Mesendoderm (in vitro differentiated cells): ENCODE measurements at regions not wholly inside any gene's neighbourhood (a gene's known extent, or its start where the extent isn't known, plus 50 kb on each side); places are given as distances from the start of the nearest gene placed in this dataset.

ENCODE experiments used
- DNase-seq: peaks from one replicate; pipeline ENCODE4 v3.0.0; 2013
- H2AK5ac ChIP-seq: 2 replicates; pipeline ENCODE4 v1.6.1; 2013; ENCODE audit warnings: low read length, inconsistent platforms
- H2BK120ac ChIP-seq: 2 replicates; pipeline ENCODE4 v1.6.1; 2013; ENCODE audit warnings: low read depth, mild to moderate bottlenecking, low read length, moderate library complexity, mixed read lengths
- H2BK15ac ChIP-seq: replicated peaks from 2 replicates; pipeline ENCODE4 v1.6.1; 2013; ENCODE audit warnings: low read depth, mild to moderate bottlenecking, moderate library complexity
- H2BK5ac ChIP-seq: 2 replicates; pipeline ENCODE4 v1.6.1; 2013; ENCODE audit warnings: low read length, inconsistent platforms
- H3K18ac ChIP-seq: 2 replicates; pipeline ENCODE4 v1.6.1; 2013; ENCODE audit warnings: mild to moderate bottlenecking, low read length, mixed read lengths
- H3K23ac ChIP-seq: one replicate; pipeline ENCODE4 v1.6.1; 2013; ENCODE audit warnings: low read length
- H3K27ac ChIP-seq: 2 replicates; pipeline ENCODE4 v1.5.1; 2013; ENCODE audit warnings: low read depth, mild to moderate bottlenecking, inconsistent platforms, low read length, moderate library complexity
- H3K27me3 ChIP-seq: 2 replicates; pipeline ENCODE4 v1.6.1; 2013; ENCODE audit warnings: low read length, control low read depth, mild to moderate bottlenecking, inconsistent platforms; ENCODE audit not compliant: insufficient read depth, poor library complexity
- H3K36me3 ChIP-seq: 2 replicates; pipeline ENCODE4 v1.6.1; 2013; ENCODE audit warnings: low read length, inconsistent platforms; ENCODE audit not compliant: control insufficient read depth, insufficient read depth
- H3K4ac ChIP-seq: one replicate; pipeline ENCODE4 v1.6.1; 2013; ENCODE audit warnings: low read depth, mild to moderate bottlenecking, low read length, moderate library complexity
- H3K4me1 ChIP-seq: 2 replicates; pipeline ENCODE4 v1.6.1; 2013; ENCODE audit warnings: low read depth, low read length, inconsistent platforms; ENCODE audit not compliant: control insufficient read depth
- H3K4me2 ChIP-seq: 2 replicates; pipeline ENCODE4 v1.6.1; 2013; ENCODE audit warnings: low read length
- H3K4me3 ChIP-seq: 2 replicates; pipeline ENCODE4 v1.5.1; 2013; ENCODE audit warnings: mild to moderate bottlenecking, low read length
- H3K56ac ChIP-seq: one replicate; pipeline ENCODE4 v1.6.1; 2013; ENCODE audit warnings: low read length
- H3K79me1 ChIP-seq: 2 replicates; pipeline ENCODE4 v1.6.1; 2013; ENCODE audit warnings: low read length, inconsistent platforms
- H3K79me2 ChIP-seq: 2 replicates; pipeline ENCODE4 v1.6.1; 2013; ENCODE audit warnings: mild to moderate bottlenecking, low read length; ENCODE audit not compliant: control insufficient read depth, insufficient read depth
- H3K9ac ChIP-seq: 2 replicates; pipeline ENCODE4 v1.6.1; 2013; ENCODE audit warnings: low read length, inconsistent platforms
- H4K5ac ChIP-seq: one replicate; pipeline ENCODE4 v1.6.1; 2013; ENCODE audit warnings: low read length
- H4K8ac ChIP-seq: one replicate; pipeline ENCODE4 v1.6.1; 2013; ENCODE audit warnings: low read depth, mild to moderate bottlenecking, control low read depth, low read length, moderate library complexity
- WGBS: extraction: QIAGEN DNeasy Blood & Tissue Kit; methylation state at CpG from one replicate; pipeline ENCODE4 v1.1.7; 2013; ENCODE audit warnings: low lambda C conversion rate, missing lambda C conversion rate; ENCODE audit not compliant: insufficient coverage; ENCODE audit errors: extremely low coverage; 5-methylcytosine and 5-hydroxymethylcytosine counted together

DNA sequence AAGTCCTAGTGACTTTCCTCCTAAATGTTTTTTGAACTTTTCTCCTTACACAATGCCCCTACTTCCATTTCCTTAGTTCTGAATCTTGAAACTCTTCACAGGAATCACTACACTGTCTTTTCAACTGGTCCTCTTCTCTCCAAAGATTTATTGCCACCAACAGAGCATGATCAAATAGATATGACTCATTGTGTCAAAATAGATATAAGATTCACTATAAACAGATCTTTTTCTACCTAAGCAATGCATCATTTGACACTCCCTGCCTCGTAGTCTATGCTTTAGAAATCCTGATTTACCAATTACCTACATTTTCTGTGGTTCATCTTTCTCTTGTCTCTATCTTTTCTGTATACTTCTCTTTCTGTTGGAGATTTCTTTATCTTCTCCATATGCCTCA lies 789.6 kb upstream of the SLIT2 start:
- H2BK5ac ChIP-seq, result no peak overlapping the region
- no peak overlapping the region for H3K18ac ChIP-seq
- H3K4me1 ChIP-seq, result no peaks in the 10 kb centered on the region
- no peak overlapping the region for H2BK120ac ChIP-seq
- no peak overlapping the region for H4K5ac ChIP-seq
- H3K79me2 ChIP-seq, result no peaks in the 10 kb centered on the region
- H3K56ac ChIP-seq, result no peak overlapping the region
- H3K27me3 ChIP-seq, result no peaks in the 10 kb centered on the region
- H3K79me1 ChIP-seq, result no peaks in the 10 kb centered on the region
- H3K4me3 ChIP-seq, result no peak overlapping the region
- H3K4ac ChIP-seq, result no peak overlapping the region
- no peak overlapping the region for H2AK5ac ChIP-seq
- no peaks in the 10 kb centered on the region for H3K36me3 ChIP-seq
- no peak for DNase-seq
- H2BK15ac ChIP-seq, result no peak overlapping the region
- no peak overlapping the region for H3K4me2 ChIP-seq
- no peak overlapping the region for H4K8ac ChIP-seq
- no CpG with 5 or more reads among the region's 1 CpG for WGBS
- H3K27ac ChIP-seq, result no peak overlapping the region
- no peak overlapping the region for H3K9ac ChIP-seq
- no peak overlapping the region for H3K23ac ChIP-seq

DNA sequence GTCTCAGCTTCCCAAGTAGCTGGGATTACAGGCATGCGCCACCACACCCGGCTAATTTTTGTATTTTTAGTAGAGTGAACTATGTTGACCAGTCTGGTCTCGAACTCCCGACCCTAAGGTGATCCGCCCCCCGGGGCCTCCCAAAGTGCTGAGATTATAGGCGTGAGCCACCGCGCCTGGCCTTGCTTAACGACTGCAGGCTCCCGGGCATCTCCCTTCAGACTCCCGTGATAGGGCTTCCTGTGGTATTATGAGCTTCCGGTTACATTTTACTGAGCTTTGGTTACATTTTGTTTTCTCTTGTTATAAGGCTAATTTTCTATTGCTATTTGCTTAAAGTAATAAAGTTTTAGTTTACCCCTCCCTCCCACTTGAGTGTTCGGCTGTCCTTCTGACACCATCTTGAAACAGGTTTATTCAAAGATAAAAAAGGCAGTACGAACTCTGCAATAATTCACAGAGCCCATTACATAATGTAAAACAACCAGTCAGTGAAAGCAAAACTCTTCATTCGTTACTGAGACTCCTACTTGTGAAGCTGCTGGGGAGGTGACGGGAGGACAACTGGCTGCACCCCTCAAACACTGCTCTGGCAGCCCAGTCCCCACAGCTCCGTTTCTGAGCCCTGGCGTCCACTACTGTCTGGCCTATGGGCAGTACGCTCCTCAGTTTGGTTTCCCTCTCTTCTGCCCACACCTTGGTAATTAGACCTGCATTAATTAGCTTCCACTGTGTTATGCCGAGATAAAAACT lies 795.7 kb upstream of the SLIT2 start:
- H4K8ac ChIP-seq, result no peak overlapping the region
- H3K56ac ChIP-seq, result no peak overlapping the region
- H3K27me3 ChIP-seq, result no peaks in the 10 kb centered on the region
- H3K79me1 ChIP-seq, result no peaks in the 10 kb centered on the region
- DNase-seq, result no peak
- H3K79me2 ChIP-seq, result no peaks in the 10 kb centered on the region
- H2AK5ac ChIP-seq, result no peak overlapping the region
- H3K4me2 ChIP-seq, result no peak overlapping the region
- no peak overlapping the region for H3K4ac ChIP-seq
- no peak overlapping the region for H2BK120ac ChIP-seq
- no peak overlapping the region for H3K4me3 ChIP-seq
- no peak overlapping the region for H2BK15ac ChIP-seq
- WGBS, result no CpG with 5 or more reads among the region's 21 CpGs
- no peak overlapping the region for H4K5ac ChIP-seq
- H3K23ac ChIP-seq, result no peak overlapping the region
- no peaks in the 10 kb centered on the region for H3K36me3 ChIP-seq
- H2BK5ac ChIP-seq, result no peak overlapping the region
- no peaks in the 10 kb centered on the region for H3K4me1 ChIP-seq
- H3K9ac ChIP-seq, result no peak overlapping the region
- H3K18ac ChIP-seq, result no peak overlapping the region
- no peak overlapping the region for H3K27ac ChIP-seq

DNA sequence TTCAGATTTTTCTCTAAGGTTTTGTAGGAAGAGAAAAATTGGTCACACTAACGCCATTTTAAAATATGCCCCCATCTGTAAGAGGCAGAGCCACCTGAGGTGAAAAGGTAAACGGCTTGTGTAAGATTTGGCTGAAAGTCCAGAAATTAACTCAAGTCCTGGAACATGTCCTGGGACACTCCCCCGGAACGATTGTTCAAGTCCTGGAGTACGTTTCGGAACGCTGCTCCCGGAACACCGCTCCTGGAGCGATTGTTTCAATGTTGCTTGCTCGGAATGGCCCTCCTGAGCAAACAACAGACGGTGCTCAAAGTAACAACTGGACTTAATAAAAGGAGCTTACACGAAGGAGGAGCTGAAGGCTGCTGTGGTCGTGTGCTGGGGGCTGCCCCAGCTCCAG lies 796.5 kb upstream of the SLIT2 start:
- Histone ChIP-seq H3K27me3 (no peaks in the 10 kb centered on the region), H2BK120ac (no peak overlapping the region), H3K23ac (no peak overlapping the region), H3K4me3 (no peak overlapping the region), H2BK5ac (no peak overlapping the region), H3K9ac (no peak overlapping the region), H4K5ac (no peak overlapping the region), H3K36me3 (no peaks in the 10 kb centered on the region), H3K4me1 (no peaks in the 10 kb centered on the region), H3K18ac (no peak overlapping the region), H3K79me2 (no peaks in the 10 kb centered on the region), H2BK15ac (no peak overlapping the region), H3K4me2 (no peak overlapping the region), H3K27ac (no peak overlapping the region), H3K4ac (no peak overlapping the region), H2AK5ac (no peak overlapping the region), H3K56ac (no peak overlapping the region), H4K8ac (no peak overlapping the region), H3K79me1 (no peaks in the 10 kb centered on the region)
- no peak for DNase-seq
- no CpG with 5 or more reads among the region's 14 CpGs for WGBS

DNA sequence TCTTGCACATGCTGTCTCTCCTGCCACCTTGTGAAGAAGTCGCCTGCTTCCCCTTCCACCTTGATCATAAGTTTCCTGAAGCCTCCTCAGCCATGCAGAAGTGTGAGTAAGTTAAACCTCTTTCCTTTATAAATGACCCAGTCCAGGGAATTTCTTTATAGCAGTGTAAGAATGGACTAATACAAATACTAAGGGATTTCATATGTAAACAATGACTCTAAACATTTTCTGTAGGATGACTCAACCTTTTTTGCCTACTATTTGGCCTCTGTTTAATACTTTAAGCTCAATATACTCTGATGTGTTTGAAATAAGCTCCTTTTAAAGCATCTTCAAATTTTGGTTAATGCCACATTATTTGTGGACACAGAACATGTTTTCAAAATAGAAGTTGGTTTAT lies 813.5 kb upstream of the SLIT2 start:
- H4K5ac ChIP-seq, result no peak overlapping the region
- H3K27me3 ChIP-seq, result no peaks in the 10 kb centered on the region
- no peak overlapping the region for H3K18ac ChIP-seq
- H3K27ac ChIP-seq, result no peak overlapping the region
- no peak overlapping the region for H3K4ac ChIP-seq
- no peak overlapping the region for H2BK120ac ChIP-seq
- H3K56ac ChIP-seq, result no peak overlapping the region
- no peaks in the 10 kb centered on the region for H3K36me3 ChIP-seq
- H3K4me3 ChIP-seq, result no peak overlapping the region
- H2BK5ac ChIP-seq, result no peak overlapping the region
- no peak overlapping the region for H3K9ac ChIP-seq
- H3K79me2 ChIP-seq, result no peaks in the 10 kb centered on the region
- no peak overlapping the region for H3K23ac ChIP-seq
- no peak overlapping the region for H2BK15ac ChIP-seq
- no peaks in the 10 kb centered on the region for H3K4me1 ChIP-seq
- no CpG with 5 or more reads among the region's 1 CpG for WGBS
- no peaks in the 10 kb centered on the region for H3K79me1 ChIP-seq
- no peak overlapping the region for H4K8ac ChIP-seq
- no peak for DNase-seq
- H2AK5ac ChIP-seq, result no peak overlapping the region
- H3K4me2 ChIP-seq, result no peak overlapping the region

DNA sequence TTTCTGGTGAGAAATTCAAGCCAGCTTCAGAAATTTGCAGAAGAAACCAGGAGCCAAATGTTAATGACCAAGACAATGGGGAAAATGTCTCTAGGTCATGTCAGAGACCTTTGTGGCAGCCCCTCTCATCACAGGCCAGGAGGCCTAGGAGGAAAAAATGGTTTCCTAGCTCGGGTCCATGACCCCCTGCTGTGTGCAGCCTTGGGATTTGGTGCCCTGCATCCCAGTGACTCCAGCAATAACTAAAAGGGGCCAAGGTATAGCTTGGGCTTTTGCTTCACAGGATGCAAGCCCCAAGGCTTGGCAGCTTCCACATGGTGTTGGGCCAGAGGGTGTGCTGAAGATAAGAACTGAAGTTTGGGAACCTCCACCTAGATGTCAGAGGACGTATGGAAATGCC lies 814.7 kb upstream of the SLIT2 start:
- no CpG with 5 or more reads among the region's 2 CpGs for WGBS
- no peak overlapping the region for H3K27ac ChIP-seq
- H3K79me2 ChIP-seq, result no peaks in the 10 kb centered on the region
- H3K18ac ChIP-seq, result no peak overlapping the region
- no peak overlapping the region for H3K56ac ChIP-seq
- H4K5ac ChIP-seq, result no peak overlapping the region
- no peak overlapping the region for H3K4me3 ChIP-seq
- no peak overlapping the region for H3K23ac ChIP-seq
- H3K79me1 ChIP-seq, result no peaks in the 10 kb centered on the region
- no peak overlapping the region for H2BK15ac ChIP-seq
- H2BK5ac ChIP-seq, result no peak overlapping the region
- H2BK120ac ChIP-seq, result no peak overlapping the region
- H4K8ac ChIP-seq, result no peak overlapping the region
- no peak overlapping the region for H2AK5ac ChIP-seq
- no peaks in the 10 kb centered on the region for H3K27me3 ChIP-seq
- no peaks in the 10 kb centered on the region for H3K4me1 ChIP-seq
- no peak overlapping the region for H3K9ac ChIP-seq
- DNase-seq, result peak; percentile 24
- no peaks in the 10 kb centered on the region for H3K36me3 ChIP-seq
- no peak overlapping the region for H3K4me2 ChIP-seq
- H3K4ac ChIP-seq, result no peak overlapping the region

DNA sequence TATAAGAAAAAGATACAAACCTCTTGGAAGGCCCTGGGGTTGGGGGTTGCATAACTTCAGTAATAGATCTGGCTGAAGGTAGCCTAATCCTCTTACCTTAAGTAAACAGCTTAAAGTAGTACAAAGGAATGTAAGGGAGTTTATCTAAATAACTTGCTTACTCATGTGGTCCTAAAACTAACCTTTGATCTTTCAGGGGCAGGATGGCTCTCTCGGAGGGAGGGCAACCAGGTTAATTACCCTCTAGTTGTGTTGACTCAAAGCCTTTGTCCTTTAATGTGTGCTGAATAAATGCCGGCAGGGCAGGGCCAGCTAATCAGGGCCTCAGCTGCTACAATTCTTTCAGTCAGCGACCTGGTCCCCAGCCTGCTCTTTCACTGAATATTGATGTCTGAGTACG lies 822.0 kb upstream of the SLIT2 start:
- H3K36me3 ChIP-seq, result no peaks in the 10 kb centered on the region
- no peak overlapping the region for H3K27ac ChIP-seq
- no peak overlapping the region for H2AK5ac ChIP-seq
- no peak overlapping the region for H3K4ac ChIP-seq
- H3K4me3 ChIP-seq, result no peak overlapping the region
- DNase-seq, result peak; percentile 44
- H3K79me2 ChIP-seq, result no peaks in the 10 kb centered on the region
- H3K23ac ChIP-seq, result no peak overlapping the region
- H3K27me3 ChIP-seq, result no peaks in the 10 kb centered on the region
- H3K18ac ChIP-seq, result no peak overlapping the region
- H3K4me1 ChIP-seq, result no peaks in the 10 kb centered on the region
- H2BK5ac ChIP-seq, result no peak overlapping the region
- no peak overlapping the region for H3K56ac ChIP-seq
- H4K8ac ChIP-seq, result no peak overlapping the region
- WGBS, result no CpG with 5 or more reads among the region's 4 CpGs
- no peak overlapping the region for H2BK120ac ChIP-seq
- H4K5ac ChIP-seq, result no peak overlapping the region
- no peaks in the 10 kb centered on the region for H3K79me1 ChIP-seq
- H3K4me2 ChIP-seq, result no peak overlapping the region
- H2BK15ac ChIP-seq, result no peak overlapping the region
- H3K9ac ChIP-seq, result no peak overlapping the region
